ENCODE measurements at regions not wholly inside any gene's neighbourhood (a gene's known extent, or its start where the extent isn't known, plus 50 kb on each side); places are given as distances from the start of the nearest gene placed in this dataset.
"Not testable (repeated sequence)": the region's sequence is repeated elsewhere in the genome, so short reads cannot be mapped to it uniquely, and the experiment has no call there.

DNA sequence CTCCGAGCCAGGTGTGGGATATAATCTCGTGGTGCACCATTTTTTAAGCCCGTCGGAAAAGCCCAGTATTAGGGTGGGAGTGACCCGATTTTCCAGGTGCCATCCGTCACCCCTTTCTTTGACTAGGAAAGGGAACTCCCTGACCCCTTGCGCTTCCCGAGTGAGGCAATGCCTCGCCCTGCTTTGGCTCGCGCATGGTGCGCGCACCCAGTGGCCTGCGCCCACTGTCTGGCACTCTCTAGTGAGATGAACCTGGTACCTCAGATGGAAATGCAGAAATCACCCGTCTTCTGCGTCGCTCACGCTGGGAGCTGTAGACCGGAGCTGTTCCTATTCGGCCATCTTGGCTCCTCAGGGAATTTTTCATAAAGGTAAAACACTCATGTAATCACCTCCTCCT lies 63.9 kb downstream of the RWDD3 start:
- H4K8ac ChIP-seq (ENCODE audit: extremely low read depth, insufficient read depth, low read length); H2BK15ac ChIP-seq (ENCODE audit: low read length); H4K20me1 ChIP-seq (replicated peaks in 1 of 2; ENCODE audit: control insufficient read depth in 1 of 2, insufficient read depth in 2 of 2, low read length in 2 of 2); H3K27ac ChIP-seq (ENCODE audit: low read depth, low read length); H3K36me3 ChIP-seq (ENCODE audit: control insufficient read depth in 2 of 4, insufficient read depth in 4 of 4, low read length in 3 of 4); H3K18ac ChIP-seq (ENCODE audit: extremely low read depth, low read length); POLR2A ChIA-PET (ENCODE audit: partially characterized antibody); CTCF ChIA-PET (ENCODE audit: partially characterized antibody); H3K9ac ChIP-seq (replicated peaks in 1 of 4; ENCODE audit: extremely low read depth in 1 of 4, low read depth in 3 of 4, low read length in 3 of 4); H3K4me1 ChIP-seq (replicated peaks in 1 of 4; ENCODE audit: control insufficient read depth in 3 of 4, insufficient read depth in 4 of 4, low read length in 3 of 4); H3K79me2 ChIP-seq (ENCODE audit: control insufficient read depth in 1 of 2, insufficient read depth in 2 of 2, low read length in 2 of 2); H2BK120ac ChIP-seq (replicated peaks; ENCODE audit: low read depth, low read length); H2AFZ ChIP-seq (ENCODE audit: low read length); DNase-seq (ENCODE audit: low read depth in 1 of 2, low spot score in 2 of 2); H3K14ac ChIP-seq (ENCODE audit: insufficient read length); H3K4me3 ChIP-seq (ENCODE audit: extremely low read depth in 1 of 4, insufficient read depth in 2 of 4, low read depth in 3 of 4, low read length in 4 of 4); H2BK20ac ChIP-seq (ENCODE audit: low read length); H3K23me2 ChIP-seq (ENCODE audit: low read depth, low read length); H3K4me2 ChIP-seq (ENCODE audit: insufficient read depth in 1 of 2, low read depth in 2 of 2, low read length in 2 of 2); FAIRE-seq; H4K91ac ChIP-seq (replicated peaks; ENCODE audit: insufficient read length, low read length); H2BK5ac ChIP-seq (ENCODE audit: low read depth, low read length); H3K27me3 ChIP-seq (replicated peaks in 1 of 4; ENCODE audit: control insufficient read depth in 3 of 4, extremely low read depth in 1 of 4, insufficient read depth in 3 of 4, low read length in 3 of 4); H3K9me3 ChIP-seq (ENCODE audit: insufficient read depth in 2 of 2, low read depth in 1 of 2, low read length in 1 of 2); H3K4ac ChIP-seq (replicated peaks; ENCODE audit: insufficient read length, low read depth, low read length); H2BK12ac ChIP-seq (ENCODE audit: low read depth, low read length); H2AK5ac ChIP-seq (ENCODE audit: low read depth, low read length); H4K5ac ChIP-seq (ENCODE audit: insufficient read length, low read depth, low read length); H3K79me1 ChIP-seq (ENCODE audit: low read depth, low read length); H3K23ac ChIP-seq (ENCODE audit: insufficient read length); H3K56ac ChIP-seq (replicated peaks; ENCODE audit: insufficient read length, low read depth, low read length): not testable (repeated sequence)
- WGBS, 2 experiments (ENCODE audit: extremely low coverage in 1 of 2, insufficient coverage in 1 of 2, insufficient read length in 1 of 2, insufficient replicate concordance in 2 of 2, low coverage in 1 of 2, low lambda C conversion rate in 2 of 2, missing lambda C conversion rate in 1 of 2), result 97% methylated on average over 16 of the region's 20 CpGs; no CpG with 5 or more reads in 1 of the 2 experiments

All from H1 (cell line).